NCI-H2171 treated with DMSO at 0.1 percent for 48 hours (cell line): ENCODE measurements at regions not wholly inside any gene's neighbourhood (a gene's known extent, or its start where the extent isn't known, plus 50 kb on each side); places are given as distances from the start of the nearest gene placed in this dataset.
"Not testable (repeated sequence)": the region's sequence is repeated elsewhere in the genome, so short reads cannot be mapped to it uniquely, and the experiment has no call there.

Source experiments
- DNase-seq: peaks from one replicate; lab custom pipeline; 2025; lab: John Stamatoyannopoulos, UW

DNA sequence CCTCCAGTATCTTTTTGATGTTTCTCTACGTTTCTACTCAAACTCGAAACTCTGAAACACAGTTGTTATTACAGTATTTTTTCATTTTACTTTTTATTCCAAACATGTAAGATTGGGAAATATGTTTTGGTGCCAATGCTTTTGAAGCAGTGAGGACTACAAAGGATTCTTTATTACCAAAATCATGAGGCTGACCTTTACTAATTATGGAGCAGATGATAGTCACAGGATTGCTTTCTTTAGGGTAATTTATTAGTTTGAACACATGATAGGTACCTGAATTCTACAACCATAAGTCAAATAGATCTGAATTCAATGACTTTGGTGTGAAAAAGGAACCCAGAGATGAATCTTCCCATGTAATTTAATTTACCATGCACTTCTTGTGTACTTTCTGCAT is 2015.1 kb upstream of the C9orf72 start:
- no peak for DNase-seq

DNA sequence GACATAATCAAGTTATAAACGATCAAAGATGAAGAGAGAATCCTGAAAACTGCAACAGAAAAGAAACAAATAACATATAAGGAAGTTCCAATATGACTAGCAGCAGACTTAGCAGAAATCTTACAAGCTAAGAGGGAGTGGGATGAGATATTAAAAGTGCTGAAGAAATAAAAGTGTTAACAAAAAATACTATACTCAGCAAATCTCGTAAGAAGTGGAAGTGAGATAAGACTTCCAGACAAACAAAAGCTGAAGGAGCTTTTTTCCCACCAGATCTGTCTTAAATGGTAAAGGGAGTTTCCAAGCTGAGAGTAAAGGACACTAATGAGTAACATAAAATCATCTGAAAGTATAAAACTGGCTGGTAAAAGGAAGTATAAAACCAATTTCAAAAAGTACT is 2036.0 kb upstream of the C9orf72 start:
- no peak for DNase-seq

DNA sequence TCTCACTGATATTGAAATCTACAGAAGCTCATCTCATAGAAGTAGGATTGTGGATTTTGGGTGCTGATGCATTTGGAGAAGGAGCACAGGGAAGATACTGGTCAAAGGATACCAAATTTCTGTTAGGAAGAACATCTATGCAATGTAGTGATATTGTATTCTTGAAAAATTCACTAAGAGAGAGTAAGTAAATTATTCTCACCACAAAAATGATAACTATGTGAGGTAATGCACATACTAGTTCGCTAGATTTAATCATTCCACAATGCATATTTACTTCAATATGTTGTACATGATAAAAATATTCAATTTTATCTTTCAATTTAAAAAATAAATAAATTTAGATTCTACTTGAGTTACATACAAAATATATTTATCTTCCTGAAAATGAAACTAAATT is 2040.5 kb upstream of the C9orf72 start:
- no peak for DNase-seq

DNA sequence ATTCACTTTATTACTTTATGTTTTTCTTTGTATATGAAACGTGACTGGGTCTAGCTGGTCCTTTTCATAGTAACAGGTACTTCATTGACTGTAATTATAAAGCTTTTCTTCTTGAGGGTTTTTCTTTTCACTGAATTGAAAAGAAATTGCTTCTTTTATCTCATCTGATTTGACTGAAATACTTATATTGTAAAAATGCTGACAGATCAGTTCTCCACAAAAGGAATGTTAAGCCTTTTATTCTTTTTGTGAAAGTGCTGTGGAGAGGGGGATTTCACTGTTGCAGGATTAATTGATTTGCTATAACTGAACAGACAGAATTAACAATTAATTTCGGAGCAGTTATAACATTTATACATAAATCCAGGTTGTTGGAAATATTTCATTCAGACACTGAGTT is 2043.6 kb upstream of the C9orf72 start:
- DNase-seq, result no peak

DNA sequence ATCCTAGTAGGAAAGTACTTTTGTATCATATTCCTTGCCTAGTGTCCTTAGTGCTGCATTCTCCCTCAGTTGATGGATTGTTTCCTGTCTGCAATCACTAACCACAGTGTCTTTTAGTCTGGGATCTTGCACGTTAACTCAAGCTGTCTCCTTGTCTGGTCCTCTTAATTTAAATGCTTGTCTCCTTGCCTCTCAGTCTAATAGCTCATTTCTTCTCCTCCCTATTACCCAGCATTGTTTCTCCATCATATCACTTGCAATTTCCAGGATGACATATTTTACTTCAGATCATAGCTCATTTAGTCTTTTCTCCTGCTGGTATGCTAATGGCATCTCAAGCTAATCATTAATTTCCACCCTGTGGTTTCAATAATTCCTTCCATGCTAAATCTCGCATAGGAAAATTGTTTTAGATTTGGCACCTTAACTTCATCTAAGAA is 2052.0 kb upstream of the C9orf72 start:
- peak; percentile 24 for DNase-seq

DNA sequence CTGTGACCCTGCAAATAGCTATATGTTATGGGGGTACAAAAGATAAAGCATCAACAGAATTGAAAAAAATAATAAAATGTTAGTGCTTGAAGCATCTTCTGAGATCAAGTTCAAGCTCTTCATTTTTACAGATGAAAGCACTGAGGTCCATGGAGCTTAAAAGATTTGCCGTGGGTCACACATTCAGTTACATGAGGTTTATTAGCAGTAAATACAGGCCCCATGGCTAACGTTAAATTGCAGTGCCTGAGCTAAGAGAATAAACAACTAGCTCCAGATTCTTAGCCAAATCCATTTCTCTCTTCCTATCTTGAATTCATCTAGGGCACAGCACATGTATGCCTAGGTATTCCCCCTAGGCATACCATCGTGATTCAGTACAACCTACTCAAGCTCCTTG is 2052.7 kb upstream of the C9orf72 start:
- no peak for DNase-seq

DNA sequence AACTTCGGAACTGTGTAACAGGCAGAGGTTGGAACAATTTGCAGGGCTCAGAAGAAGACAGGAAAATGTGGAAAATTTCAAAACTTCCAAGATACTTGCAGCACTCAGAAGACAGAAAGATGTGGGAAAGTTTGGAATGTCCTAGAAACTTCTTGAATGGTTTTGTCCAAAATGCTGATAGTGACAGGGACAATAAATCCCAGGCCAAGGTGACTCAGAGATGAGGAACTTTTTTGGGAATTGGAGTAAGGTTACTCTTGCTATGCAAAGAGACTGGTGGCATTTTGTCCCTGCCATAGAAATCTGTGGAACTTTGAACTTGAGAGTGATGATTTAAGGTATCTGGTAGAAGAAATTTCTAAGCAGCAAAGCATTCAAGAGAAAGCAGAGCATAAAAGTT is 2055.6 kb upstream of the C9orf72 start:
- DNase-seq, result not testable (repeated sequence)

DNA sequence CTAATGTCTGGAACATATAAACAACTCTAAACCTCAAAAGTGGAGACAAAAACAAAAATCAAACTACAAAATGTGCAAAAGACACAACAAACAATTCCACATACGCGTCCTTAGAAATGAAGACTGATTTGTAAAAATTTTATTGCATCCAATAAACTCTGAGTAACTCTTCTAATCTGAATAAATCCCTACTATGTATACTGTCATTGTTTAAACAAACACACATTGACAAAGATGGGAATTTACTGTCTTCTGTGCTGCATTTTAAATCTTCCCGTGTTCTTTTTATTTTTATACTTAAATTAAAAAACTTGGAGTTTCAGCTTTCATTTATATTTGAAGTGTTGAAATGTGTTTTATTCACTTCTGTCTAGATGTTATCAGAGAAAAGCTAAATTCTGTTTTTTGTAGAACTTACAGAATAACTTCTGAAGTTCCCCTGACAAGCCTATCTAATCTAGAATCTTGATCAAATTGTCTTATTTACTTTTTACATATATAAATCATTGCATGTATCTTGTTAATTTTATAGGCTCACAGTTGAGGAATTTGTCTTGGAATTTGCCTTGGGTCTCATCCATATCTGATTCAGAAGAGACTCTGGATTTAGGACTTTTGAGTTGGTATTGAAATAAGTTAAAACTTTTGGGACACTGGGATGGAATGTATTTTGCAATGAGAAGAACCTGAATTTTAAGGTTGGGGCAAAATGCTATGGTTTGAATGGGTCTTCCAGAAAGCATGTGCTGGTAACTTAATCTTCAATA is 2064.4 kb upstream of the C9orf72 start:
- no peak for DNase-seq

DNA sequence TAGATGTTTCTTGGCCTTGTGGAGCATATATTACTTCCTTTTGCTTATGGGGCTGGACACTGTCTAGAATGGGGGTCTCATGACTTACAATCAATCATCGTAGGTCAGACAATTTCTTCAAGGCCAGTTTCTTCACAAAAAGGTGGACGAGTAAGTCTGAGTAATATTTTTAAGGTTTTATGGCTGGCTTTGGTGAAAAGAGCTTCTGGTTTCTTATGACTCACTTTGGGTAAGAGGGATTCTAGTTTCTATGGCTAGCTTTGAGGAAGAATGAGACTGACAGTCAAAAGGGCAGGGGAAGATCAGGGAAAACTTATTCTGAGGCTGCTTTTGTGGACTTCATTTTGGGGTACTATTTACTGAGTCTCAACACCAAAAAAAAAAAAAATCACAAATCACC is 2067.2 kb upstream of the C9orf72 start:
- DNase-seq, result no peak

DNA sequence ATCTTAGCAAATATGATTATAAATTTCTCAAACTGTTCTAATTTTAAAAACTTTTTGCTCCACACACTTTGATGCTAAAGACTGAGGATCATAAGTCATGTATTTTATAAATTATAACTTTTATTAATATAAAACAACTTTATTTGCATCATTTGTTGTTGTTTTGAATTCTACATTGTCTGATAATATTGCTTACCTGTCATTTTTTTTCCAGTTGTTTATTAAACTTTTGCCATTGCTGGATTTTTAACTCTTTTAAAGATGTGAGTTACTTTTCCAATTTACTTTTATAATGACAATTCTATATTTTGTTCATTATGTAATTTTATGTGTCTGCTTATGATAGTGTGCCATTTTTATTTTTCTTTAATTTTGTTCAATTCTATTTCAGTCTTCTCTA is 2071.2 kb upstream of the C9orf72 start:
- DNase-seq, result no peak

DNA sequence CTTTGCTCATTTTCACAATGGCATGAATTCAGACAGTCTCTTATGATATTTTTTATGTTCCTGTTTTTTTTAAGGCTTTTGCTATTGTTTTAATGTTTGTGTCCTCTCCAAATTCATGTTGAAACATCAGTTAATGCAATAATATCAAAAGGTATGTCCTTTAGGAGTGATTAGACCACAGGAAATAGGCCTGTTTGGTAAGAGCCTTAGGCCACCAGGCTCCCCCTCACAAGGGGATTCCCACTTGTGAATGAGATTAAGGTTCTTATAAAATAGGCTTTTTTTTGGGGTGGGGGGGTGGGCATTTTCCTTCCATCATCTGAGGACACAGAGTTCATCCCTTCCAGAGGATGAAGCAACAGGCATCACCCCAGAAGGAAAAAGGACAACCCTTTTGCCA is 2074.2 kb upstream of the C9orf72 start:
- DNase-seq, result no peak

DNA sequence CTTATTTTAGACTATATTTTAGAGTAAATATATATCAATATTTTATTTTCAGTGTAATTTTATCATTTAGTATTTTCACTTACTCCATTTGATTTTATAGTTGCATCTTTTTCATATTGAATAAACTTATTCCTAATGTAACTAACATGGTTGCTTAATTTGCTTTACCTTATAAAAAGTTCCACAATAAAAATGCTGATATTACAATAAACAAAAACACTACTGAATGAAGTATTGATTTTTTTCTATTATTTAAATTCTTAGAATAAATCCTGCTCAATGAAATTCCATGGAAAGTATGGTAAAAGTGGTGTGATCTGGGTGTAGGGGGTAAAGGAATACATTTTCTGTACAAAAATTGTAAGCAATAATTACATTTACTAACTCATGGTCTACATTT is 2074.9 kb upstream of the C9orf72 start:
- DNase-seq, result no peak

DNA sequence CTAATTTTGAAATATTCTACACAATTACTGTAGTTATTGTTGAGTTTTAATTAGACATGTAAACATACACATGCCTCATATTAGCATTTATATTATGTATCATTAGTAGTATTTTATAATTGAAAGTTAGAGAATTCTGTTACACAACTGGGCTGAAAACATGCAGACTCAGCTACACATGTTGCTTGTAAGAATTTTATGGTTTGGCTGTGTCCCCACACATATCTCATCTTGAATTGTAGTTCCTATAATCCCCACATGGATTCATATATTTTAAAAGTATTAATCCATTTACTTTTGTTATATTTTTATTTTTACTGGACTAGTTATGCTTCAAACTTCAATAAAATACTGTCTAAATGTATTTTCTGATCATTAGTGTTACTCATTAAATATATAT is 2075.3 kb upstream of the C9orf72 start:
- no peak for DNase-seq

DNA sequence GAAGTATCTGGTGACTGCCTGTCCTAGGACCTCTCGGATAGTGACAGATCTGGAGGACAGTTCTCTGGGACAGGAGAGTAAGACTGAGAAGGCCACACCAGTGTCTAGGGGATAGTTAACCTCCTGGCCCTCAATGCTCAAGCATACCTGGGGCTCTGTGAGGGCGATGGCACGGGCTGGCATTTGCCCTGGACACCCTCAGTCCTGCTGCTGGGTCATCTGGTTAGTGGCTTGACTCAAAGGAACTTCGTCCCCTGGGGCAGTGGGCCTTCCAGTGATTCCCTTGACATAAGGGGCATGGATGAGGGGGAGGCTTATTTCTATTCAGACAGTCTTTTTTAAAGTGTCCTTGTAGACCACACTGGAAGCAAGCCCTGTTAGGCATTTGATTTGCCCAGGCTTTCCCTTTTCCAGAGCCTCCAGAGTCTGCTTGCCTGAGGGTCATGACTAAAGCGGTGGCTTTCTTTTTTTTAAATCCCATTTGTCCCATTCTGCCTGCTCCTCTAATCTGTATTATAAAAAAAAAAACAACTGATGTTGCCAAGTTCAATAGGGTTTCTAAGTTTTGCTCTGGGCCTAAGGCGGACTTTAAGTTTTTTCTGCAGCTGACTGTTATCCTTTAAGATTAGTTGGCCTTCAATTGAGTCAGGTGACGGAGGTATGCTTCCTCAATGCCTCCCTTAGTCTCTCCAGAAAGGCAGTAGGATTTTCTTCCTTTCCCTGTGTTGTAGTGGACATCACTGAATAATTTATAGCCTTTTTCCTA is 2083.5 kb upstream of the C9orf72 start:
- DNase-seq, result no peak

DNA sequence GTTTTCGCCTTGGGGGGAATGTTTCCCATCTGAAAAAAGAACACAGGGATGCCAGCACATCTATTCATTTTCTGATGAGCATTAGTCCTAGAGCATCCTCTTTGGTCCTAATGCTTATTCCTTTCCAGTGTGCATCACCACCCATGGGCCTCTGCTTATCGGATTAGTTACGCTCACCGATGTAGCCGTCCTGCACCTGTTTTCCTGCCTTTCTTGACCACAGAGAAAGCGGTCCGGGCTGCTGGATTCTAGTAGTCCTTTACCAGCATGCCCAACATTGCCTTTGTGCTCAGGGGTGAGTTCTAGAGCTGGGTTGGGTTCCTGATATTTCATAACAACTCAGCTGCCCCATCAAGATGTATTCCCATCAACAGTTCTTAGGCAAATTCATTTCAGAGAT is 2084.5 kb upstream of the C9orf72 start:
- DNase-seq, result no peak

DNA sequence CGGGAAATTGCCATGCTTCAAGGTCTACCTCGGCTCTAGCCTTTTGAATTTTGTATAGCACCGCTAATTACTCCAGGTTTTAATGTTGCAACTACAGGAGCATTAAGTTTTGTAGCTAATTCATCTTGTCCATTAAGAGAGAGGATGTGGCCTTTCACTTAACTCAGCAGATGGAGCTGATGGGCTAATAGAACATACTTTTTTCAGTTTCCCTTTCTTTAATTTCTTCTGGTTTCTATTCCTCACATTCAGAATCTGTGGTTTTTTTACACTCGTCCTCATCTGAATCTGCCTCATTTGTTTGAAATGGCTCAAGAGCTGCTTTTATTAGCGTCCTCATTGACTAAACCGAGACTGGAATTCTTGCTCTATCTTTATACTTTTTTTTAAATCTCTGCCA is 2085.7 kb upstream of the C9orf72 start:
- DNase-seq, result no peak

DNA sequence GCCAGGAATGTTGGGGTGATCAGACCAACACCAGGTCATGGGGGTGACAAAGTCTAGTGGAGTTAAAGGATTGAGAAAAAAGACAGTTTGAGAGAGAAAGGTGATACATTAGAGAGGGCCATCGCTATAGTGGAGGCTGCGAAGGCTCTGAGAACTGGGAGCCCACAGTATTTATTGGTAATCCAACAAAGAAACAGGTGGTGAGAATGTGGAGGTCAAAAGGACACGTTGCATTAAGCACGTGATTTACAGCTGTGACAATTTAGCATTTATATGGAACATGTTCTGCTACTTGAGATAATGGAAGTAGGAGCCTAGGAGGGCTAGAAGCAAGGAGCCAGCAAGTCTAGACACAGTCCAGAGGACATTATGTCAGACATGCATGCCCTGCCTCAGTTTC is 2086.5 kb upstream of the C9orf72 start:
- no peak for DNase-seq

DNA sequence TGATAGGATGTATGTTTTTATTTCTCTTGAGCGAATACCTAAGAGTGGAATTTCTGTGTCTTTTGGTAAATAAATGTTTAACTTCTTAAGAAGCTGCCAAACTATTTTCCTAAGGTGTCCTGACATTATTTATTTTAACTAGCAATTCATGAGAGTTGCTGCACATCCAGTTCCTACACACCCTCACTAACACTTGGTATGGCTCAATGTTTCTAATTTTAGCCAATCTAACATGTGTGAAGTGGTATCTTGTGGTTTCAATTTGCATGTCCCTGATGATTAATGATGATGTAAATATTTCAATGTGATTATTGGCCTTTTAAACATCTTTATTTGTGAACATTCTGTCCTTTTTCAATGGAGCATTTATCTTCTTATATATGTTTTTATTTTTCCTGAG is 2095.5 kb upstream of the C9orf72 start:
- DNase-seq, result no peak

DNA sequence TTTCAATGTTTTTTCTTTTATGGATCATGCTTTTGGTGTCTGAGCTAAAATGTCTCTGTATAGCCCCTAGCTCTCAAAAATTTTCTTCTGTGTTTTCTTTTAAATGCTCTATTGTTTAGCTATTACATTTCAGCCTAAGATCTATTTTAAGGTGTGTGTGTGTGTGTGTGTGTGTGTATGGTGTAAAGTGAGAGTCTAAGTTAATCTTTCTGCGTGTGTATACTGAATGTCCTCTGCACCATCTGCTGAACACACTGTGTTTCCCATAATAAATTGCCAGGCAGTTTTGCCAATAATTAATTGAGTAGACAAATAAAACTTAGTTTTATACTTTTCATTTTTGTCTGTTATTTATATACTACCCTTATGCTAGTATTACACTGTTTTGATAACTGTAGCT is 2096.3 kb upstream of the C9orf72 start:
- DNase-seq, result no peak

DNA sequence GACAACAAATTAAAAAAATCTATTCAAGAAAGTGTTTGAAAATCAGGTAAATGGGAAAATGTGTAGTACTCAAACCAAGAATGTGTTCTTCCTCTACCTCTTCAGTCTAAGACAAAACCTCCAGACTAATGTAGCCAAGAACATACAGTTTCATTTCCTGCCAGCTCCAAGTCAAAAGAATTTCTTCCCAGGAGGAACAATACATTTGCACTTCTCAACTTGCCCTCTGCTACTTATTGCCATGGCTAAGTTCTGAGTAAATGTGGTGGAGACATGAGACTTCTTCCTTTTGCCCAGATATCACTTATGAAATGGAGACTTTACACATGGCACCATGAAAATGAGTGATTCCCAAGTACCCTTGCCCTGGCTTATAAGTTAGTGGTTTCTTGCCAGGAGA is 2112.2 kb upstream of the C9orf72 start:
- DNase-seq, result no peak

DNA sequence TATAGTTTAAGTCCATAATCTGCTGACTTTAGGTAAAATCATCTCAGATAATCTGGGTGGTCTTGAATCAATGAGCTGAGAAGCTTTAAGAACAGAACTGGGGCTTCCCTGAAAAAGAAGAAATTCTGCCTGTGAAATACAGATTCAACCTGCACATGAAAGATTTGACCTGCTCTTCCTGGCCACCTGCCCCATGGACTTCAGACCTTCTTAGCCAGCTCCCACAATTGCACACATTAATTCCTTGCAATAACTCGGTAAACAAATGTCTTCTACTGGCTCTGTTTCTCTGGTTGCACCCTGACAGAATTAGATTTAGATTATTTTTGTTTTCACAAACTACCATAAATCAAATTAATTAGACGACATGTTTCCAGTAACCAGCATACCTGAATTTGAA is 2117.9 kb upstream of the C9orf72 start:
- no peak for DNase-seq

DNA sequence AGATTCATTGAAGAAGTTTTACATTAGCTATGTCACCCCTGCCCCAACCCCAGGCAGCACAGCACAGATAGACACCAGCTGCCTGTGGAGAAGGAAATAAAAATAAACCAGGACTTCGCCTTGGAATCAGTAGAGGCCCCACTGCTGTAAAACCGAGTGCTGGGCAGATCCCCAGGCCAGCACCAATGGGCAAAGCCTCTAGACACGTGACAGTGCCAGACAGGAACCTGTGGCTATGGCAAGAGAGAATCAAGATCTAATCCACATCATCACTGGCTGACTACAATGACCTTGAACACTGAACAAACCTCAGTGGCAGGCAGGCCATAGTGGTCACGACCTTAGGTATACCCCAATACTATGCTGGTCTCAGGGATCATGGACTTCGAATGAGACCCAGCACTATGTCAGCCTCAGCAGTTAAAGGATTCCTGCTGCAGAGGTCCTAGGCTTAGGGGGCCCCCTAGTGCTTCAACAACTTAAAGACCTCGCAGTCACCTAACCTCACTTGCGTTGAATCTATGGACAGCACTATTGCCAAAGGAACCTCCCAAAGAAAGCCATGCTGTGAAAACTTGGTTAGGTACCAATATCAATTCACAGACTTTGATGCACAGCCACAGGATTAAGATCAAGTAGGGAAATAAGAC is 2118.6 kb upstream of the C9orf72 start:
- peak; percentile 7 for DNase-seq

DNA sequence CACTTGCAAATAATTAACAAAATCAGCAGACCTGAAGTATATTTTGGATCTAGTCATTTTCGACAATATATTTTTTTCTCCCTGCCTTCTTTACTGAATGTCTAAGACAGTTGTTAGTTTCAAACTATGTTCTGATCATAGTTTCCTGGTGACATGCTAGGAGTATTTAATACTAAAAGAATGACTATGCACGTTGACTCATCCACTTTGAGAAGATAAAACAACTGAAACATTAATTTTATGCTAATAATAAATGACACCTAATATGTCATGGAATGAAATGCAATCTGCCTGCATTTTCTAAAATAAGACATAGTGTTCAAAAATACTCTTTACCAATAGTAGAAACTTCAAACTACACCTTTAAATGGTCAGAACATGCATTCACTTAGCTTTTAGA is 2123.7 kb upstream of the C9orf72 start:
- no peak for DNase-seq
